ENCODE measurements at regions not wholly inside any gene's neighbourhood (a gene's known extent, or its start where the extent isn't known, plus 50 kb on each side); places are given as distances from the start of the nearest gene placed in this dataset.

DNA sequence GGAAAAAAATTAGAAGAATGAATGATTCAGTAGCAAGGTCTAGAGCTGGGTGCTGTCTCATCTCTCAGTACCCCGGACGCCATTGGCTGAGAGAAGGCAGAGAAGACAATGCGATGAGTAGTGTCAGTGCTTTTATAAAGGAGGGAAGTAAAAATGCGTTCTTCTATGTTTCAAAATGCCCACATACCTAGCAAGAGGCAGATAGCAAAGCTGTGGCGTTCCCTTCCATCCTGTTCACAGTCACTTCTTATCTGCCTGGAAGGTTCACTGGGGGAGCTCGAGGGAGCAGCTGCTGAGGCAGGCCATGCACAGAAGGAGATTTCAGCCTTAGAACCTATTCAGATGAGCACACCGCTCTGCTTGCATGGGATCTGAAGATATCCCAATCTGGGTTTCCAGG is 234.0 kb downstream of the RPLP1 start:
- Mint-ChIP-seq H3K9me3 (peaks cover 28% of the 10 kb centered on the region), H3K4me3 (no peak overlapping the region), H3K36me3 (ENCODE audit: low read depth) (peaks cover 22% of the 10 kb centered on the region), H3K4me1 (ENCODE audit: low read depth) (peaks cover 28% of the 10 kb centered on the region), H3K27ac (no peak overlapping the region), H3K27me3 (peaks cover 18% of the 10 kb centered on the region)
- intact Hi-C loops (cut with micrococcal nuclease): no loop called here

DNA sequence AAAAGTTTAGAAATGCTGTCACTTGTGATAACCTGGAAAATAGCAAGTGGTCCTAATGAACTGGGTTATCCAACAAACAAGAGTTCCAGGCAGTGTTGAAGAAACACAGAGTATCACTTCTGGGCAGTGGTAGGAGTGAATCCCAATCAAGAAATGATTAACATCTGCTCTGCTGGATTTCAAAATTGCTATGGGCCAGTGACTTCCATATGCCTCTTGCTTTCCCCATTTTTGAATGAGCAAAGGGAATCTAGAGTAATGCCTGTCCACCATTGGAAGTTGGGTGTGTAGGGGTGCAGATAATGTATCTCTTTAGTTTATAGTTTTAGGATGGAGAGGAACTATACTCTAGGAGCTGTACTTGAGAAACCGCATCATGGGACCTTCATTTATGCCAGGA is 236.5 kb downstream of the RPLP1 start:
- Mint-ChIP-seq H3K9me3 (peaks cover 28% of the 10 kb centered on the region), H3K4me3 (no peak overlapping the region), H3K4me1 (ENCODE audit: low read depth) (peaks cover 53% of the 10 kb centered on the region), H3K27me3 (peaks cover 23% of the 10 kb centered on the region), H3K27ac (no peak overlapping the region), H3K36me3 (ENCODE audit: low read depth) (peaks cover 22% of the 10 kb centered on the region)
- intact Hi-C loops (cut with micrococcal nuclease): no loop called here

DNA sequence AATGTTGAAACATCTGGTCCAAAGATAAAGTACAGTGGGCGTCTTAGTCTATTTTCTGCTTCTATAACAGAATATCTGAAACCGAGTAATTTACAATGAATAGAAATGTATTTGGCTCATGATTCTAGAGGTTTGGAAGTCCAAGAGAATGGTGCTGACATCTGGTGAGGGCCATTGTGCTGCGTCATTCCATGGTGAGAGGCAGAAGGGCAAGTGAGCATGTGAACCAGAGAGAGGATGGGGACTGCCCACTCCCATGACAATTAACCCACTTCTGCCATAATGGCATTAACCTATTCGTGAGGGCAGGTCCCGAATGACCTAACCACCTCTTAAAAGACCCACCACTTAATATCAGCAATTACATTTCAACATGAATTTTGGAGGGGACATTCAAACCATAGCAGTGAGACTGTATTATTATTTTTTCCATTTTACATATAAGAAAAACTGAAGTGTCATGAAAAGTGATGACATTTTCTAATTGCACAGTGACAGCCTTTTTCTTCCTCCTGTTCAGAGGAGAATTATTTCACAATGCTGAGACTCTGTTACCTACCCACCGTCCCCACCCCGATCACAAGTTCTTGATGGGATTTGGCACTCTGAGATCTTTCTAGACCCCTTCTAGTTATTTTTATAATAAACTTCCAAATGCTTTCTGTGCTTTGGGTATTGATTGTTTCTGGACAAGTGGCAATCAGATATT is 238.8 kb downstream of the RPLP1 start:
- intact Hi-C loops (cut with micrococcal nuclease): no loop called here
- Mint-ChIP-seq H3K4me1 (ENCODE audit: low read depth) (peaks cover 49% of the 10 kb centered on the region), H3K4me3 (no peak overlapping the region), H3K27ac (no peak overlapping the region), H3K27me3 (peaks cover 30% of the 10 kb centered on the region), H3K36me3 (ENCODE audit: low read depth) (peaks cover 22% of the 10 kb centered on the region), H3K9me3 (peaks cover 28% of the 10 kb centered on the region)

DNA sequence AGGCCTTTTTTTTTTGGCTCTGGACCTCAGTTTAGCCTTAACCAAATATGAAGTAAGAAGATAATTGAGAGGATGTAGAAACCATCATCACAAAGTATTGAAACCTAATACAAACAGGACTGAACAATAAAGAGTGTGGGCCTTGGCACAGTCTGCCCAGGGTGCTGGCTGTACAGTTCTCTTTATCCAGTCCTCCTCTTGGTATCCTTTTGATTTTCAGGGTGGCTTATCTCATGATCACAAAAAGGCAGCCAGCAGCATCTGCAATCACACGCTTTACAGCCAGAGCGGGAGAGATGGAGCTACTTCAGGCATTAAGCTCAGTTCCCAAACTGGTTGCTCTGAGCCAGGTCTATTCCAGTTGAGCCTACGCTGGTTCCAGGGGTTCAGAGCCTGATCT is 239.7 kb downstream of the RPLP1 start:
- intact Hi-C loops (cut with micrococcal nuclease): no loop called here
- peaks cover 28% of the 10 kb centered on the region for H3K9me3 Mint-ChIP-seq
- H3K4me1 Mint-ChIP-seq (ENCODE audit: low read depth): peaks cover 57% of the 10 kb centered on the region
- peaks cover 22% of the 10 kb centered on the region for H3K36me3 Mint-ChIP-seq (ENCODE audit: low read depth)
- H3K27me3 Mint-ChIP-seq: peaks cover 28% of the 10 kb centered on the region
- H3K4me3 Mint-ChIP-seq: no peak overlapping the region
- H3K27ac Mint-ChIP-seq: peak overlapping the region; percentile 7

DNA sequence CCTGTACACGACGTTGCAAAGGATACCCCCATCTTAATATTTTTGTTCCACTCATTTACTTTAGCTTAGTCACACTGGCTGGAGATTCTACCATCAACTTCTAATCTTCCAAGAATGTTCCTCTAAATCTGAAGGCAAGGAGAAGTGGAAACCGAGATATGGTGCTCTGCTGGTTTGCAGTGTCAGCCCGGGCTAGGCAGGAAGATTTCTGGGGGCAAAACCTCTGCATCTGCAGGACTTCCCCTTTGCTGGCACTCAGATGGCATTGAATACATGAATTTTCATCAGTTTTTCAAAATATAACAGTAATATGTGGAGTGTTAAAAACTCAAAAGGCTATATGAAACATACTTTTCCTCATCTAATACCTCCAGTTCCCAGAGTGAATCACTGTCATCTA is 240.4 kb downstream of the RPLP1 start:
- peaks cover 24% of the 10 kb centered on the region for H3K9me3 Mint-ChIP-seq
- H3K27ac Mint-ChIP-seq: peak overlapping the region; percentile 7
- H3K36me3 Mint-ChIP-seq (ENCODE audit: low read depth): peaks cover 22% of the 10 kb centered on the region
- H3K27me3 Mint-ChIP-seq: peaks cover 26% of the 10 kb centered on the region
- intact Hi-C loops (cut with micrococcal nuclease): no loop called here
- H3K4me1 Mint-ChIP-seq (ENCODE audit: low read depth): peaks cover 65% of the 10 kb centered on the region
- no peak overlapping the region for H3K4me3 Mint-ChIP-seq

DNA sequence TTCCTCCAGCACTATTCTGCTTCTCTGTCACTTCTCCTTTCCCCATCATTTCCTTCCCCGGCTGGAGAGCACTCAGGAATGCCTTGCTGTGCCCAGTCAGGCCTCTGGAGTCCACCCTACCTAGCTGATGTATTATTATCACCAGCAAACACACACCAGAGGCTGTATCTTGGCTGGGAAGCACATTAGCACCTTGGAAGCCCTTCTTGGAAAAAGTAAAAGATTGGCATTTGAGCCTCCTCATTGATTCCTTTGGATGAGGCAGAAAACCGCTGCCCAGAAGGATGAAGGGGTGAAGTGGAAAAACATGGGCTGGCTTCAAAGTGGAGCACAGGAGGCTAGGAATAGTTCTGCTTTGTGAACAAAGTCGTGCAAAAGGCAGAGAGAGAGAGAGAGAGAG is 244.3 kb downstream of the RPLP1 start:
- Mint-ChIP-seq H3K36me3 (ENCODE audit: low read depth) (no peaks in the 10 kb centered on the region), H3K4me3 (no peak overlapping the region), H3K4me1 (ENCODE audit: low read depth) (peaks cover 58% of the 10 kb centered on the region), H3K27ac (no peak overlapping the region), H3K27me3 (peaks cover 33% of the 10 kb centered on the region), H3K9me3 (no peaks in the 10 kb centered on the region)
- intact Hi-C loops (cut with micrococcal nuclease): no loop called here

DNA sequence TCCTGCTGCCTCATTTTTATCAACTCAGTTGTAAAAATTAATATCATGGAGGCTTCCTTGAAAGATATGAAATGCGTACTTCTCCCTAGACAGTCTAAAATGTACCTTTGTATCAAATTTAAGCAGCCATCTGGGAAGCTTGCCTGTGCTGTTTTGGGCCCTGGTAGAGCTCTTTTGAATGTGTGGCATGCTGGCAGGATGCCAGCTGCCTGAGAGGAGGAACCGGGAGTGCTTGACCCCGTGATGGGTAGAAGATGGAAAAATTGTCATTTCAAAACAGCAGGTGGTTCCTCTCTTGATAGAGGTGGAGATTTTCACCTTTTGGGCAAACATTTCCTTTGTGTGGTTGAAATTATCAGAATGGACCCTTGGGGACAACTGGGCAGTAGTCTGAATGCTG is 245.3 kb downstream of the RPLP1 start:
- Mint-ChIP-seq H3K4me3 (no peak overlapping the region), H3K9me3 (no peaks in the 10 kb centered on the region), H3K4me1 (ENCODE audit: low read depth) (peaks cover 49% of the 10 kb centered on the region), H3K27me3 (peaks cover 36% of the 10 kb centered on the region), H3K36me3 (ENCODE audit: low read depth) (no peaks in the 10 kb centered on the region), H3K27ac (no peak overlapping the region)
- intact Hi-C loops (cut with micrococcal nuclease): no loop called here

DNA sequence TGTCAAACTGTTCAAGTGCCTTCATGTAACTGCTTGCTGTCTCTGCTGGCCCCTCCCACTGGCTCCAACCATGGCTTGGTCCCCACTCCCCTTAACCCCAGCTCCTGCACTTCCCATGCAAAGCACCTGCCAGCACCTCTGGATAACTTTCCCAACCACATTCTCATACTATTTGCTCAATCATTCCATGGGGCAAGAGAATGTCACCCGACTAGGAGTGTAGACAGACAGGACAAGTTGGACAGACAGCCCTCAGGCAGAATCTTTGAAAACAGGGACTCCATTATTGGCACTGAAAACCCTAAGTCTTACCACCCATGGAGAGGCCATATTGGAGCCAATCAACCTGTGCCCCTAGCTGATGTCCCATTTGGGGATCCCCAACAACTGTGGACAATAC is 246.5 kb downstream of the RPLP1 start:
- Mint-ChIP-seq H3K4me3 (no peak overlapping the region), H3K4me1 (ENCODE audit: low read depth) (peaks cover 37% of the 10 kb centered on the region), H3K27ac (no peak overlapping the region), H3K36me3 (ENCODE audit: low read depth) (no peaks in the 10 kb centered on the region), H3K27me3 (peaks cover 31% of the 10 kb centered on the region), H3K9me3 (no peaks in the 10 kb centered on the region)
- intact Hi-C loops (cut with micrococcal nuclease): no loop called here

DNA sequence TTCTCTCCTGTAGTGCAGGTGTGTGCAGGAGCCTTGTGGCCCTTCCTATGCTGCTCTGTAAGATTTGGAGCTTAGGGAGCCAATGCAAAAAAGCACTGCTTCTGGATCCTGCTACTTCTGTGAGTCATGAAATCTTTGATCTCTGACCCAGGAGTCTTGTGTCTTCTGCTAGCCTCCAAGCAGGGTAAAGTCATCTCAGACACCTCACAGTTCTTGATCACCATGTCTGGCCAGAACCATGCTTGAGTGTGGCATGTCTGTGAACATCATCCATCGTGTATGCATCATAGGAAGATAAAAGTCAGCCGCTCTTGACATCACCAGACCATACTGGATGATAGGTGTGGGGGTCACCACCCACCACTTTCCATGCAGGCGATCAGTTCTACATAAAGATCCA is 247.8 kb downstream of the RPLP1 start:
- intact Hi-C loops (cut with micrococcal nuclease): no loop called here
- no peaks in the 10 kb centered on the region for H3K36me3 Mint-ChIP-seq (ENCODE audit: low read depth)
- H3K4me1 Mint-ChIP-seq (ENCODE audit: low read depth): peaks cover 36% of the 10 kb centered on the region
- no peaks in the 10 kb centered on the region for H3K9me3 Mint-ChIP-seq
- no peak overlapping the region for H3K4me3 Mint-ChIP-seq
- H3K27ac Mint-ChIP-seq: no peak overlapping the region
- H3K27me3 Mint-ChIP-seq: peaks cover 27% of the 10 kb centered on the region

DNA sequence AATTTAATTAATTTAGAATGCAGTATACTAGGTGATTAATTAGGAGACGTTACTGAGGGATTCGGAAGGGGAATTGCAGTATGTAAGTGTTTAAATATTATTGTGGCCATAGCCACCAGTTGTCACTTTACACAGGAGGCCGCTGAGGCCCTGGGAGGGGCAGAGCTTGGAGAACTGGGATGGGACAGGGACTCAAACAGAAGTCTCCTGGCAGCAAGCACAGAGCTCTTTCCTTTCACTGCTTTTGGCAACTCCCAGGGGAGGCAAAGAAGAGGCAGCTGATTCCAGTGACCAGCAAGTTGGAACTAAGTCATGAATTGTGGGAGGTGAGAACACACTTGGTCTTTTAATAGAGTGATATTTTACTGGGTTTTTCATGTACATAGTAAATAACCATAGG is 248.6 kb downstream of the RPLP1 start:
- Mint-ChIP-seq H3K9me3 (no peaks in the 10 kb centered on the region), H3K4me1 (ENCODE audit: low read depth) (peaks cover 29% of the 10 kb centered on the region), H3K4me3 (no peak overlapping the region), H3K27me3 (peaks cover 22% of the 10 kb centered on the region), H3K27ac (no peak overlapping the region), H3K36me3 (ENCODE audit: low read depth) (no peaks in the 10 kb centered on the region)
- intact Hi-C loops (cut with micrococcal nuclease): no loop called here

DNA sequence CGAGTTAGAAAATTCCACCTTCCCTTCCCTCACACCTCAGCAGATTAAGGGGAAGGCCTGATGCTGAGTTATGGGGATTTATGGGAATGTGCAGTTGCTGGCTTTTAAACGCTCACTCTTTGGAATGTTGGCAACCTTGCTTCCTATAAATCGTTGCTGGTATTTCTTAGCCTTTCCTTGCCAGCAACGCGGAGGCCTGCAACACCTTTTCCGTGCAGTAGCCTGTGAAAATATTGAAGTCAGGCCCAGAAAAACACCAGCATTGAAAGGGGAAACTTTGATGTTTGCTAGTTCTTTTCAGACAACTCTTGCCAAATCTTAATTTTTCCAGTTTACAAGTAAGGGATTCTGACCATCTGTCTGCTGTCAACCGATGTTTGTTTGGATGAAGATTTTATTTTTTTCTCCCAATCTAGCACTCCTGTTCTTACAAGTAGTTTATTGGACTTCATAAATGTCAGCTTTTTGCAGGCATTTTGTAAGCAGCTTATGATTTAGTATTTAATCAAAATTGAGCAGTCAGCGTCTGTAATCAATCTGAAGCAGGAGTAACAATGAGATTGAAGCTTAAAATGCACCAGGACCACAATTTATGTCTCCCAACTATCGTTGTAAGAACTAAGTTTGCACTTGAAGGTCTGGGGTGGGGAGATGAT is 251.0 kb downstream of the RPLP1 start:
- H3K27ac Mint-ChIP-seq: no peak overlapping the region
- intact Hi-C loops (cut with micrococcal nuclease): no loop called here
- peaks cover 15% of the 10 kb centered on the region for H3K27me3 Mint-ChIP-seq
- peaks cover 9% of the 10 kb centered on the region for H3K9me3 Mint-ChIP-seq
- peaks cover 6% of the 10 kb centered on the region for H3K4me1 Mint-ChIP-seq (ENCODE audit: low read depth)
- peaks cover 8% of the 10 kb centered on the region for H3K36me3 Mint-ChIP-seq (ENCODE audit: low read depth)
- H3K4me3 Mint-ChIP-seq: no peak overlapping the region

DNA sequence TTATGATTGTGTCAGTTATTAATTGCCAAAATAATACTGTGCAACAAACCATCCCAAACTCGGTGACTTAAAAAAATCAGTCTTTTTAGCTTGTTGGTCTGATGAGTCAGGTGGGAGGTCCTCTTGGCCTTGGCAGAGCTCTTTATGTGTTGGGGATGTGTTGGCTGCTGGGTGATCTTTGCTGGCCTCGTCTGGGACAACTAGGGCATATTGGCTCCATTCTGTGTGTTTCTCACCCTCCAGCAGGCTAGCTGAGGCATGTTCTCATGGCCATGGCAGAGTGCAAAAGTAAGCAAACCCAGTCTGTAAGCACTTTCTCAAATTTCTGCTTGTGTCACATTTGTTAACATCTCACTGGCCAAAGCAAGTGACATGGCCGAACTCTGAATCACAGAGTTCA is 251.6 kb downstream of the RPLP1 start:
- Mint-ChIP-seq H3K36me3 (ENCODE audit: low read depth) (peaks cover 10% of the 10 kb centered on the region), H3K27ac (no peak overlapping the region), H3K9me3 (peaks cover 12% of the 10 kb centered on the region), H3K4me1 (ENCODE audit: low read depth) (peaks cover under 1% of the 10 kb centered on the region), H3K4me3 (no peak overlapping the region), H3K27me3 (peaks cover 11% of the 10 kb centered on the region)
- intact Hi-C loops (cut with micrococcal nuclease): no loop called here

DNA sequence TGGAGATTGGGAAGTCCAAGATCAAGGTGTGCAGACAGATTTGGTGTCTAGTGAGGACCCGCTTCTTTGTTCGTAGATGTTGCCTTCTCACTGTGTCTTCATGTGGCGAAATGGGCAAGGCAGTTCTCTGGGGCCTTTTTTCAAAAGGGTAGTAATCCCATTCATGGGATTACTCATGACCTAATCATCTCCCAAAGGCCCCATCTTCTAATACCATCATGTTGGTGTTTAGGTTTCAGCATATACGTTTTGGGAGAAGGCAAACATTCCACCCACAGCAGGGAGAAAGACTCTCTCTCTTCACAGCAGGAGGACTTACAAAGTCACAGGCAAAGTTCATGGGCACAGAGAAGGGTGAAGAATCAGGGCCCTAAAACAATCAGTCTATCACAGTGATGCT is 252.1 kb downstream of the RPLP1 start:
- intact Hi-C loops (cut with micrococcal nuclease): no loop called here
- H3K4me3 Mint-ChIP-seq: no peak overlapping the region
- H3K36me3 Mint-ChIP-seq (ENCODE audit: low read depth): peaks cover 10% of the 10 kb centered on the region
- H3K27ac Mint-ChIP-seq: no peak overlapping the region
- H3K9me3 Mint-ChIP-seq: peaks cover 12% of the 10 kb centered on the region
- H3K4me1 Mint-ChIP-seq (ENCODE audit: low read depth): no peaks in the 10 kb centered on the region
- H3K27me3 Mint-ChIP-seq: peaks cover 10% of the 10 kb centered on the region

DNA sequence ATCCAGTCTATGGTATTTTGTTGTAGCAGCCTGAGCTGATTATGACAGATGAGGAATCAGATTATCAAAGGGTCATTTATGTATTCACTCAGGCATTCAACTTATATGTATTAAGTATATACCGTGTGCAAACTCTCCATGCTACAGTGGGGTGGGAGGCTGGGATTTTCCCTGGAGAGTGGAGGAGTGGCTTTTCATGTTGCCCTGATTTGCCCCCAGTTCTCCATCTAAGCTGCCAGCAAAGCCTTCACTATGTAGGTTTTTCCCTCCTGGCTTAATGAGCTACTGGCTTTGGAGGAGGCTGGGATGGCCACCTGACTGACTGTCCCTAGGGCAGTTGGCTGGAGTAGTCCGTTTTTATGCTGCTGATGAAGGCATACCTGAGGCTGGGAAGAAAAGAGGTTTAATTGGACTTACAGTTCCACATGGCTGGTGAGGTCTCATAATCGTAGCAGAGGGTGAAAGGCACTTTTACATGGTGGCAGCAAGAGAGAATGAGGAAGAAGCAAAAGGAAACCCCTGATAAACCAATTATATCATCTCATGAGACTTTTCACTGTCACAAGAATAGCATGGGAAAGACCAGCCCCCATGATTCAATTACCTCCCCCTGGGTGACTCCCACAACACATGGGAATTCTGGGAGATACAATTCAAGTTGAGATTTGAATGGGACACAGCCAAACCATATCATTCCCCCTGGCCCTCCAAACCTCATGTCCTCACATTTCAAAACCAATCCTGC is 253.9 kb downstream of the RPLP1 start:
- peaks cover 12% of the 10 kb centered on the region for H3K9me3 Mint-ChIP-seq
- peaks cover 10% of the 10 kb centered on the region for H3K36me3 Mint-ChIP-seq (ENCODE audit: low read depth)
- peaks cover 15% of the 10 kb centered on the region for H3K27me3 Mint-ChIP-seq
- H3K27ac Mint-ChIP-seq: no peak overlapping the region
- intact Hi-C loops (cut with micrococcal nuclease): no loop called here
- no peaks in the 10 kb centered on the region for H3K4me1 Mint-ChIP-seq (ENCODE audit: low read depth)
- no peak overlapping the region for H3K4me3 Mint-ChIP-seq

Measured in dendritic cell treated with granulocyte-macrophage colony-stimulating factor and Interleukin-4, amounts not matched to agents 40 ng/mL and 50 ng/mL, for 4 days (primary cell).